PC-9 (cell line): ENCODE measurements at regions not wholly inside any gene's neighbourhood (a gene's known extent, or its start where the extent isn't known, plus 50 kb on each side); places are given as distances from the start of the nearest gene placed in this dataset.

ENCODE experiments used
- CTCF ChIP-seq: fragments of 200-600 bp; sonication (generic); conservative IDR thresholded peaks from 2 replicates; pipeline ENCODE4 v1.6.1; 2017; ENCODE audit warnings: mixed run types, antibody characterized with exemption, mild to moderate bottlenecking, moderate library complexity
- EZH2 ChIP-seq: fragments of 200-600 bp; sonication (generic); IDR thresholded peaks from 2 replicates; pipeline ENCODE4 v1.8.0; 2017; ENCODE audit warnings: antibody characterized with exemption, low read depth

GRCh38 chr3:101167376-101167775, 153.0 kb downstream of the IMPG2 start:
- no peak for TF ChIP-seq CTCF
- TF ChIP-seq EZH2, result no peak
